Fibroblast of lung (primary cell): ENCODE measurements at regions not wholly inside any gene's neighbourhood (a gene's known extent, or its start where the extent isn't known, plus 50 kb on each side); places are given as distances from the start of the nearest gene placed in this dataset.
A peak's percentile ranks its signal among the peaks of the same experiment; 100 is the strongest.

Experiments
- DNase-seq, 2 donors: peaks; one replicate each; pipeline versions ENCODE4 v3.0.0 to v3.0.0-alpha.2; 2010; ENCODE audit warnings: low read depth in 2 of 2
- H2AFZ ChIP-seq: 2 replicates; pipeline ENCODE4 v1.5.1; 2012; ENCODE audit warnings: low read length, control low read depth, inconsistent platforms
- H3K27ac ChIP-seq: 2 replicates; pipeline ENCODE4 v1.5.1; 2011; ENCODE audit warnings: low read length, control low read depth; ENCODE audit not compliant: insufficient read depth
- H3K27me3 ChIP-seq: 2 replicates; pipeline ENCODE4 v1.5.1; 2011; ENCODE audit warnings: mild to moderate bottlenecking, low read length; ENCODE audit not compliant: control insufficient read depth, insufficient read depth
- H3K36me3 ChIP-seq: 2 replicates; pipeline ENCODE4 v1.5.1; 2011; ENCODE audit warnings: low read length; ENCODE audit not compliant: control insufficient read depth, insufficient read depth
- H3K4me1 ChIP-seq: 2 replicates; pipeline ENCODE4 v1.5.1; 2011; ENCODE audit warnings: low read length; ENCODE audit not compliant: control insufficient read depth, insufficient read depth; ENCODE audit errors: extremely low read depth
- H3K4me2 ChIP-seq: 2 replicates; pipeline ENCODE4 v1.5.1; 2011; ENCODE audit warnings: low read length, control low read depth; ENCODE audit not compliant: insufficient read depth; ENCODE audit errors: extremely low read depth
- H3K4me3 ChIP-seq, 4 experiments: fragments of 200-600 bp in 1 of 4; sonication (generic) in 1 of 4; replicated peaks in 1 of 4; 2 replicates each; pipeline ENCODE4 v1.5.1; 2011 to 2016; ENCODE audit warnings: low read length in 4 of 4, low read depth in 3 of 4, mild to moderate bottlenecking in 3 of 4, control low read depth in 2 of 4, inconsistent platforms in 1 of 4, mixed read lengths in 1 of 4; ENCODE audit not compliant: insufficient read depth in 1 of 4; ENCODE audit errors: control extremely low read depth in 1 of 4
- H3K79me2 ChIP-seq: 2 replicates; pipeline ENCODE4 v1.5.1; 2012; ENCODE audit warnings: mild to moderate bottlenecking, low read length, inconsistent platforms; ENCODE audit not compliant: control insufficient read depth, insufficient read depth
- H3K9ac ChIP-seq: 2 replicates; pipeline ENCODE4 v1.5.1; 2011; ENCODE audit warnings: mild to moderate bottlenecking, low read length, control low read depth; ENCODE audit not compliant: insufficient read depth
- H3K9me3 ChIP-seq: 2 replicates; pipeline ENCODE4 v1.5.1; 2012; ENCODE audit warnings: low read depth, low read length; ENCODE audit not compliant: control insufficient read depth, insufficient read depth
- H4K20me1 ChIP-seq: 2 replicates; pipeline ENCODE4 v1.5.1; 2011; ENCODE audit warnings: low read length; ENCODE audit not compliant: control insufficient read depth, insufficient read depth; ENCODE audit errors: extremely low read depth
- EZH2 ChIP-seq: IDR thresholded peaks from 2 replicates; pipeline ENCODE4 v1.5.1; 2012; ENCODE audit warnings: low read length, control low read depth, mild to moderate bottlenecking; ENCODE audit errors: missing control alignments
- TF ChIP-seq, protein P1 (sequence below), 2 donors: IDR thresholded peaks in 1 of 2; conservative IDR thresholded peaks in 1 of 2; 1 replicate in 1 of 2; 2 replicates in 1 of 2; pipeline ENCODE4 v1.5.1; 2011 to 2012; ENCODE audit warnings: low read length in 2 of 2, control low read depth in 1 of 2, inconsistent platforms in 1 of 2, low read depth in 1 of 2, mild to moderate bottlenecking in 1 of 2

DNA sequence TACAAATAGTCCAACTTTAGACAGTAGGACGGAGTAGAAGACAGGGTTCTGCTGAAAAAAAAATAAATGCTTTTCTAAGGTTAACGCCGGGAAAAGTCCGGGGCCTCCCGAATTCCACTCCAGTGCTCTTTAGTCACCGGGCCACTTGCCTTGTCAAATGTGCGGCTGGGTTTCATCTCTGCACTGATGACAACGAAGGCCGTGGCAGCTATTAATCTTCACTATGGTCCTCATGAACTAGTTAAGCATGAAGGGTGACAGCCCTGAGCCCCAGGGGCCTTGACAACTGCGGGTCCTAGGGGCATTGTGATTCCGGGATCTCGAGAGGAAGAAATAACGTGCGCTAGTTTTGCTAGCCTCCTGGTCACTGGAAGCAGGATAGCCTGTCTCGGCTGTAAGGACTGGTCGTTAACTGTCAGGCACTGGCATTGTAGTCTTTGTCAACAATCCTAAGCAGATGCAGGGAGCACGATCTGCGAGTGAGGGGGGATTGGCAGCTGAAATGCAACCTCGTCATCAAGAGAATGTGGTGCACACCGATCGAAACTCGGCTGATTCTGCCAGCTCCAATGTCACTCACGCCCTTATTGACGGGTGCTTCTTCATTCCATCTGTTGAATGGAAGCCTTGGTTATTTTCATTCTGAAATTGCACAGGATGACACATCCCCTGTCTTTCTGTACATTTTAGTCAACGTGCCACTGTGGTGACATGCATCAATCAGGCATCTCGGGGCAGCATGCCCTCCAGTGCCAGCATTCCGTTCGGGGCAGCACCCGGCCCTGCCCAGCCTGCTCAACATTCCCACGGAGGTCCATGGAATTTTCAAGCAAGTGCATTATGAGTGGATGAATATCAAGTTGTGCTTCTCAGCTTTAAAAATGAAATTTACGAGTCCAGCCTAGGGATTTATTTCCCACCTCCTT lies 51.6 kb upstream of the MGMT start:
- H4K20me1 ChIP-seq, result no peaks in the 10 kb centered on the region
- H3K36me3 ChIP-seq, result no peaks in the 10 kb centered on the region
- no peak overlapping the region for H3K4me3 ChIP-seq
- H3K9me3 ChIP-seq, result no peaks in the 10 kb centered on the region
- no peaks in the 10 kb centered on the region for H3K4me1 ChIP-seq
- H3K27ac ChIP-seq, result no peak overlapping the region
- no peaks in the 10 kb centered on the region for H3K79me2 ChIP-seq
- H3K27me3 ChIP-seq, result no peaks in the 10 kb centered on the region
- H3K9ac ChIP-seq, result no peak overlapping the region
- no peak for TF ChIP-seq EZH2
- TF ChIP-seq, protein P1, sequence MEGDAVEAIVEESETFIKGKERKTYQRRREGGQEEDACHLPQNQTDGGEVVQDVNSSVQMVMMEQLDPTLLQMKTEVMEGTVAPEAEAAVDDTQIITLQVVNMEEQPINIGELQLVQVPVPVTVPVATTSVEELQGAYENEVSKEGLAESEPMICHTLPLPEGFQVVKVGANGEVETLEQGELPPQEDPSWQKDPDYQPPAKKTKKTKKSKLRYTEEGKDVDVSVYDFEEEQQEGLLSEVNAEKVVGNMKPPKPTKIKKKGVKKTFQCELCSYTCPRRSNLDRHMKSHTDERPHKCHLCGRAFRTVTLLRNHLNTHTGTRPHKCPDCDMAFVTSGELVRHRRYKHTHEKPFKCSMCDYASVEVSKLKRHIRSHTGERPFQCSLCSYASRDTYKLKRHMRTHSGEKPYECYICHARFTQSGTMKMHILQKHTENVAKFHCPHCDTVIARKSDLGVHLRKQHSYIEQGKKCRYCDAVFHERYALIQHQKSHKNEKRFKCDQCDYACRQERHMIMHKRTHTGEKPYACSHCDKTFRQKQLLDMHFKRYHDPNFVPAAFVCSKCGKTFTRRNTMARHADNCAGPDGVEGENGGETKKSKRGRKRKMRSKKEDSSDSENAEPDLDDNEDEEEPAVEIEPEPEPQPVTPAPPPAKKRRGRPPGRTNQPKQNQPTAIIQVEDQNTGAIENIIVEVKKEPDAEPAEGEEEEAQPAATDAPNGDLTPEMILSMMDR (conservative IDR thresholded peaks at IDR 0.05 in 1 of 2, IDR thresholded peaks at IDR 0.05 in 1 of 2; ENCODE audit: low read depth in 1 of 2, low read length in 2 of 2), result no peak
- H2AFZ ChIP-seq, result no peak overlapping the region
- no peak for DNase-seq
- no peak overlapping the region for H3K4me2 ChIP-seq

DNA sequence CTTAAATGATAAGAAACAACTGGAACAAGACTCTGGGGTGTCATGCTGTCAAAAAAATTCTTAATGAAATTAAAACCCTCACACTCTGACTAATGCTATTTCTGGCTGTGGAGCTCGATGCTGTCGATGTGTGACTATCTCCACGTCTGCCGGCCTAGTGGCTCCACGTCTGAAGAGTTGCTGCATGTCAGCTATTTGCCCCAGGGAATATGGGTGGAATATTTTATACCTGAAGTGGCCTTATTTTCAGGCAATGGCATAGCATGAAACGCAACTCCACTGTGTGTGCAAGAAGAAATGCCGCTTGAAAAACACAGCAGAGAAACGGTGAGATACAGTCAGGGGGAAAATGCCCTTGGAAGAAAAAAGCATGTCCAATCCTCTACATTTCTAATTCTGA lies 50.9 kb upstream of the MGMT start:
- no peak for DNase-seq
- H3K9ac ChIP-seq, result no peak overlapping the region
- no peak overlapping the region for H3K4me3 ChIP-seq
- H3K27ac ChIP-seq, result no peak overlapping the region
- H3K36me3 ChIP-seq, result no peaks in the 10 kb centered on the region
- H4K20me1 ChIP-seq, result no peaks in the 10 kb centered on the region
- H3K27me3 ChIP-seq, result no peaks in the 10 kb centered on the region
- H3K9me3 ChIP-seq, result no peaks in the 10 kb centered on the region
- H3K4me1 ChIP-seq, result no peaks in the 10 kb centered on the region
- no peak overlapping the region for H3K4me2 ChIP-seq
- H3K79me2 ChIP-seq, result no peaks in the 10 kb centered on the region
- no peak overlapping the region for H2AFZ ChIP-seq
- TF ChIP-seq, protein P1 (conservative IDR thresholded peaks at IDR 0.05 in 1 of 2, IDR thresholded peaks at IDR 0.05 in 1 of 2; ENCODE audit: low read depth in 1 of 2, low read length in 2 of 2), result no peak
- no peak for TF ChIP-seq EZH2

DNA sequence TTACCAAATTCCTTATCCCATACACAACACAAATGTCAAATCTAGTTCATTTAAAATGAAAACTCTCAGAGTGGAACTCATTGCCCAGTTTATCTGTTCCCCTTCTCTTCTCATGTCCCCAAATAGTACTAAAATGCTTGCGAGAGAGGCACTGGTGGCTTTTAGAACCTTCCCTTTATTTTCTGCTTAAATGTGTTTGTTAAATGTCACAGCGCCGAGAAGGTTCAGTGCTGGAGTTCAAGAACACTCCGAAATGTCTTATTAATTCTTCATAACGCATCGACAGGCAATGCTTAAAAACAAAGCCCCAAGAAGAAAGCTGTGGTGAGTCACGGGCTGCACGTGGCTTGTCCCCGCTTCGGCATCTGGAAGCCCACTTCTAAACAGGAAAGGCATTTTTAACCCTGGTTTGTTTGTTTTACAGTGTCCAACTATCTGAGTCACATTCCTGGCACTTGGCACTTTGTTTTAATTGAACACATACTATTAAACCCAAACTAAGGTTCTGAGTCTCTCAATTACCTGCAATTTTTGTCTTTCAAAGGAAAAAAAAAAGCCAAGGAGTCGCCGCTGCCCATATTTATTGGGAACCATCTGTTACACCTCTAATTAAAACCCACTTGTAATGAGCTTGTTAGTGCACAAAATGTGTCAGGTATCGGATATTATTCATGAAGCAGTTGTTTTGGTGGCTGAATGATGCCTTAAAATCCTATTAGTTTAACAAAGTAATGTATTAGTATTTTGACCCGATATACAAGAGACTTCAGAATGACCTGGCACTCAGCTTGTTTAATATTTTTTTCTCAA lies 49.9 kb upstream of the MGMT start:
- peak overlapping the region; percentile 64 for H3K4me2 ChIP-seq
- H2AFZ ChIP-seq, result no peak overlapping the region
- DNase-seq, result peak; percentile 1 to 83
- H3K79me2 ChIP-seq, result no peaks in the 10 kb centered on the region
- TF ChIP-seq, protein P1 (conservative IDR thresholded peaks at IDR 0.05 in 1 of 2, IDR thresholded peaks at IDR 0.05 in 1 of 2; ENCODE audit: low read depth in 1 of 2, low read length in 2 of 2), result no peak
- TF ChIP-seq EZH2, result no peak
- no peaks in the 10 kb centered on the region for H3K36me3 ChIP-seq
- H3K27me3 ChIP-seq, result no peaks in the 10 kb centered on the region
- no peak overlapping the region for H3K9ac ChIP-seq
- H4K20me1 ChIP-seq, result no peaks in the 10 kb centered on the region
- no peaks in the 10 kb centered on the region for H3K9me3 ChIP-seq
- H3K27ac ChIP-seq, result peak overlapping the region; percentile 28
- H3K4me1 ChIP-seq, result no peaks in the 10 kb centered on the region
- H3K4me3 ChIP-seq, result no peak overlapping the region
